Activated CD8-positive, alpha-beta T cell treated with anti-CD3 and anti-CD28 coated beads, Interleukin-2, amount 10 ng/mL, durations not matched to agents 7 days and 5 days (primary cell): ENCODE measurements at regions not wholly inside any gene's neighbourhood (a gene's known extent, or its start where the extent isn't known, plus 50 kb on each side); places are given as distances from the start of the nearest gene placed in this dataset.

Experiments used
- ATAC-seq: fragments of 150-1000 bp; cut with Tn5 transposase; one replicate; pipeline ENCODE4 v1.10.0; 2021; ENCODE audit warnings: moderate library complexity
- CTCF ChIA-PET: fragments of 350-600 bp; sonication (Branson Sonifier 250); formaldehyde crosslinking; loops from one replicate; lab custom pipeline; 2021; ENCODE audit warnings: antibody characterized with exemption; lab: Charles Lee
- POLR2A ChIA-PET: fragments of 350-600 bp; sonication (Branson Sonifier 250); formaldehyde crosslinking; loops from one replicate; lab custom pipeline; 2021; ENCODE audit warnings: antibody characterized with exemption; lab: Charles Lee
- DNase-seq: peaks from one replicate; pipeline ENCODE4 v3.0.0-alpha.2; 2020
- H3K27ac Mint-ChIP-seq: one replicate; pipeline ENCODE4 v1.8.0; 2021; ENCODE audit warnings: mild to moderate bottlenecking, mixed read lengths
- H3K27me3 Mint-ChIP-seq: one replicate; pipeline ENCODE4 v1.8.0; 2021; ENCODE audit warnings: low read depth, mixed read lengths
- H3K36me3 Mint-ChIP-seq: one replicate; pipeline ENCODE4 v1.8.0; 2021; ENCODE audit warnings: low read depth, mixed read lengths
- H3K4me1 Mint-ChIP-seq: one replicate; pipeline ENCODE4 v1.8.0; 2021; ENCODE audit warnings: low read depth, mixed read lengths
- H3K4me3 Mint-ChIP-seq: one replicate; pipeline ENCODE4 v1.8.0; 2021; ENCODE audit warnings: mild to moderate bottlenecking, mixed read lengths
- H3K9me3 Mint-ChIP-seq: one replicate; pipeline ENCODE4 v1.8.0; 2022; ENCODE audit warnings: mixed read lengths; ENCODE audit not compliant: insufficient read depth

DNA sequence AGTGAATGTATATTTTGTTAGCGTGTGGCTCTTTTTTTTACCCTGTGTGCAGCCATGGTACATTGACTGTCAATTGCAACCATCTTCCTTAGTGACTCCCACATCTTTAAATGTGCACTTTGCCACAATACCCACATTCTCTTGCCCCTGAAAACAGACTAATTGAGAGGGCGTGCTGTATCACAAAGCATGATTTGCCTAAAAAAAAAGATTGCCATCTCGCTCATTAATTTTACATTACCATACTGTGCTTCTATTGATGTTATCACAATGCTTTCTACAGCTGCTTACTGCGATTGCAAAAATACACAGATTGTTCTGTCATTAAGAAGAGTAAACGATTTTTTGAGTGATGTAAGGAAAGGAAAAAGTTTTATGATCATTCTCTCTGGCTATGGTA lies 613.1 kb upstream of the NRP1 start:
- ATAC-seq, result no peak
- CTCF ChIA-PET, result no interaction called here
- no peak overlapping the region for H3K27ac Mint-ChIP-seq
- peaks cover 6% of the 10 kb centered on the region for H3K9me3 Mint-ChIP-seq
- POLR2A ChIA-PET, result no interaction called here
- DNase-seq, result no peak
- H3K4me3 Mint-ChIP-seq, result no peak overlapping the region
- H3K4me1 Mint-ChIP-seq, result no peaks in the 10 kb centered on the region
- H3K27me3 Mint-ChIP-seq, result no peaks in the 10 kb centered on the region
- no peaks in the 10 kb centered on the region for H3K36me3 Mint-ChIP-seq

DNA sequence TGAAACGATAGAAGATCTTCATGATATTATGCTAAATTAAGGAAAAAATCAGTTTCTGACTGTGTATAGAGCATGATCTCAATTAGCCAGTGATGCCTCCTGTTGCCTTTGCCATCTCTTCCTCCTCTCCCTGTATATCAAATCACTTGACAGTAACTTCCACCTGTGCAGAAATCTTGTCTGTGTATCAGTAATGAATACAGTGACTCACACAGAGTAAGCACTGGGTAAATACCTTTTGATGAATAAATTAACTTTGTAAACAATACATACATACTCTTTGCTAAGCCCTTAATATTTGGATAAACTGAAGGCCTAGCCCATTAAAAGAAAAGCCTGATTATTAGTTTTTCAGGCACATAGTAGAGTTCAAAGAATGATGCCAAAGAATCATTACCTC lies 610.6 kb upstream of the NRP1 start:
- POLR2A ChIA-PET, result no interaction called here

DNA sequence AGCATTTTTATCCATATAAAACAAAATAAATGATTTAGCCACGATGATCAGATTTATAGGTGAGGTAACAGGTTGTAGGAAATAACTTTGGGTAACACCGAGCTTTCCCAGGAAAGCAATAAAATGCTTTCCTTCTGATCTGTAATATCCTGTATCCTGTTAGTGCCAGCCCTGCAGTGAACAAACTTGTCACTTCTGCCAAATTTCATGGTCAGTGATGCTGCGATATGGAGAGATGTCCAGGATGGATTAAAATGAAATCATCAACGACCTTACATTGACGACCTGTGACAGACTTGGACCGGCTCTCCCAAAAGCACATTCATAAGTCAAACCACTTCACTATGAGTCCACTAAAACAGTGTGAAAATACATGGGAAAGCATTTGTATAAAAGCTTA lies 608.0 kb upstream of the NRP1 start:
- DNase-seq (no peak), ATAC-seq (no peak)
- Mint-ChIP-seq H3K9me3 (peaks cover 6% of the 10 kb centered on the region), H3K4me1 (no peaks in the 10 kb centered on the region), H3K4me3 (no peak overlapping the region), H3K27ac (no peak overlapping the region), H3K27me3 (no peaks in the 10 kb centered on the region), H3K36me3 (no peaks in the 10 kb centered on the region)
- POLR2A ChIA-PET, result no interaction called here
- CTCF ChIA-PET, result no interaction called here

More for the DNA sequence above, 610.6 kb upstream of the NRP1 start:
- Mint-ChIP-seq H3K4me1 (no peaks in the 10 kb centered on the region), H3K27ac (no peak overlapping the region), H3K4me3 (no peak overlapping the region), H3K9me3 (peaks cover 6% of the 10 kb centered on the region), H3K27me3 (no peaks in the 10 kb centered on the region), H3K36me3 (no peaks in the 10 kb centered on the region)
- ATAC-seq (no peak), DNase-seq (no peak)
- CTCF ChIA-PET, result no interaction called here

DNA sequence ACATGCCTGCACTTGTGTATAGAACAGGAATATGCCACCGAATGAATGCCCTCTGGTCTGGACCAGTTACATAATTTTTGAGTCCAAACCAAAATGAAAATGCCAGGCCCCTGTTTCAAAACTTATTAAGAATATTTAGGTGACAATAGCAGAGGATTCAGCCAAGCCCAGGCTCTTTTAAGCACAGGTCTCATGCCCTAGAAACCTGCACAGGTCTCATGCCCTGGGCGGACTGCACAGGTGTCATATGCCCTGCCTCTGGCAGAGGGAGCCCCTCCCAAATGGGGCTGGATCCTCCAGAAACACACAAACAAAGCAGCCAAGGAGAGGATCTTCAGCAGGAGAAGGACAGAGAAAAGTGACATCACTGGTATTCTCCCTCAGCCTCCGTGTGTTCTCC lies 605.4 kb upstream of the NRP1 start:
- no peak overlapping the region for H3K27ac Mint-ChIP-seq
- CTCF ChIA-PET, result no interaction called here
- H3K4me3 Mint-ChIP-seq, result no peak overlapping the region
- POLR2A ChIA-PET, result no interaction called here
- H3K36me3 Mint-ChIP-seq, result no peaks in the 10 kb centered on the region
- no peaks in the 10 kb centered on the region for H3K27me3 Mint-ChIP-seq
- ATAC-seq, result no peak
- H3K9me3 Mint-ChIP-seq, result no peaks in the 10 kb centered on the region
- no peak for DNase-seq
- no peaks in the 10 kb centered on the region for H3K4me1 Mint-ChIP-seq

DNA sequence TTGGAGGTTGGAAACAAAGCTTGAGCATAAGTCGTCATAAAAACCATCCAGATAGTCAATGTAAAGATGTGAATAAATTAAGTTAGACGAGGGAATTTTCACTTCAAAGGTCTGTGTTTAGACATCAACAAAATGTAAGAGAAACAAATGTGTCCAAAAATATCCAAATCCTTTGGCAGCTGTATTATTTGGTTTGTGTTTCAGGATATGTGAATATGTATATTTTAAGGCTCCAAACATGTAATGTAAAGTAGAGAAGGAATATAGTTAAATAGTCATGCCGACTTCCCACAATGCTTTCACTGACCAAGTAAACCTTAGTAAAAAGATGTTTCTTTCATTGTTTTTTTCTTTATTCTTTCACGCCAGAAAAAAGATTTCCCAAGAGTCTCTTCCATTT lies 604.9 kb upstream of the NRP1 start:
- Mint-ChIP-seq H3K4me1 (no peaks in the 10 kb centered on the region), H3K27me3 (no peaks in the 10 kb centered on the region), H3K36me3 (no peaks in the 10 kb centered on the region), H3K4me3 (no peak overlapping the region), H3K27ac (no peak overlapping the region), H3K9me3 (no peaks in the 10 kb centered on the region)
- DNase-seq (no peak), ATAC-seq (no peak)
- ChIA-PET CTCF (no interaction called here), POLR2A (no interaction called here)

DNA sequence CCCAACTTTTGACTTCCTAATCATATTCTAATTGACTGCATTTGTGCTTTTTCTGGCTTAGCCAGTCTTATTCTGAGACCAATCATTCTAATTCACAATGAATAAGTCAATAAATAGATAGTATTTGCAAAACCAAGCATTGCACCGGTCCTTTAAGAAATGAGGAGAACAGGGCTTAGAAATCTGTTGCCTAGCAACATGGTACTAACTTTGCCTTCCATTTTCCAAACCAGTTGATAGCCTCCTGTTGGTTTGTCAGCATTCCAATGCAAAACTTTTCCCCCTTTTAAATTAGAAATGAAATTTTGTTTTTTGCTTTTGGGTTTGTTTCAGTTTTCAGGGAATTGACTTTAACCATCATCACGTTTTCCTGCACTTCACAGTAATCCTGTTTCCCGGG lies 603.5 kb upstream of the NRP1 start:
- Mint-ChIP-seq H3K27me3 (no peaks in the 10 kb centered on the region), H3K36me3 (no peaks in the 10 kb centered on the region), H3K9me3 (no peaks in the 10 kb centered on the region), H3K4me3 (no peak overlapping the region), H3K4me1 (no peaks in the 10 kb centered on the region), H3K27ac (no peak overlapping the region)
- ATAC-seq, result no peak
- POLR2A ChIA-PET, result no interaction called here
- DNase-seq, result no peak
- CTCF ChIA-PET, result no interaction called here

DNA sequence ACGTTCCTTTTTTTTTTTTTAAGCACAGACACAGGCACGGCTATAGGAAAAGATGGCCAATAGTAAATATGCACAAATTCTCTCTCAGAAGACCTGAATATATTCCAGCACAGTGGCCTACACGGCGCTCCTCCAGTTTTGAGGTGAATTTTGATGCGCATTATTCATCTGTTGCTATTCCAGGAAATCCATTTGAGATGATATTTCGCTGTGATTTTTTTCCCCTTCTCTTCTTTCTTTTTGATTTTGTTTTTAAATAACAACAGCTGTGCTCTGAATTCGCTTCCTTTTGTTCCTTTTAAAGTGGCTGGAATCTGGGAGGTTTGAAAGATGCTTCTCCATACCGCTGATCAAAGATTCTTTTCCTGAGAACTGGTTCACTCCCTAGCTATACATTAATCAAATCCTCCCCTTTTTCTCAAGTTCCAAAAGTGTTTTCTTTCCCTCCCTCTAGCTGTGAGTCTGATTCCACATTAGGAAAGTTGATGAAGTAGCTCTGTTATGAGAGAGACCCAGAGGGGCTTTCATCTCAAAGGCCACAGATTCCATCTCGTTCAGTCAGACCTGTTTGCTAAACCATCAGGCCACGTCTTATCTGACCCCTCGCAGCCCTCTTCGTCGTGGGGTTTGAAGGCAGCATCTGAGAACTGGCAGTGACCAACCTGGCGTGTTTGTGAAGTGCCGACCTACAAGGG lies 602.7 kb upstream of the NRP1 start:
- DNase-seq (no peak), ATAC-seq (no peak)
- ChIA-PET POLR2A (no interaction called here), CTCF (no interaction called here)
- no peaks in the 10 kb centered on the region for H3K4me1 Mint-ChIP-seq
- H3K4me3 Mint-ChIP-seq, result no peak overlapping the region
- H3K27ac Mint-ChIP-seq, result no peak overlapping the region
- no peaks in the 10 kb centered on the region for H3K9me3 Mint-ChIP-seq
- no peaks in the 10 kb centered on the region for H3K27me3 Mint-ChIP-seq
- H3K36me3 Mint-ChIP-seq, result no peaks in the 10 kb centered on the region

DNA sequence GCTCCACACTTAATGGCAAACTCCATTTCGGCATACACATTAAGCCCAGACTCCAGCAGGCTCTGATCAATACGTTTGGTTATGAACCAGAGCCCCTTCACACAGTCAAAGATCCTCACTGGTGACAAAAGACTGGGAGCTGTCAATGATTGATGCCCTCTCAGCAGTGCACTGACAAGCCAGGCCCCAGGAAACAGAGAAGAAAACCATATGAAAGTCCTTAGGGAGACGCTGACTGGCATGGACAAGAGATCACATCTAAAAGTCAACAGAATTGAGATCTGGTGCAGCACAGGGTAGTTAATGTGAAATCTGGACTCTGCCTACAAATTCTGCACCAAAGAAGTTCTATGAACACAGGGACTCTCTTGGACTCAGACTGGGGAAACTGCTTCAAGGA lies 600.9 kb upstream of the NRP1 start:
- H3K4me1 Mint-ChIP-seq, result no peaks in the 10 kb centered on the region
- no peak overlapping the region for H3K4me3 Mint-ChIP-seq
- CTCF ChIA-PET, result no interaction called here
- no peaks in the 10 kb centered on the region for H3K27me3 Mint-ChIP-seq
- ATAC-seq, result no peak
- H3K36me3 Mint-ChIP-seq, result no peaks in the 10 kb centered on the region
- no peak for DNase-seq
- no peak overlapping the region for H3K27ac Mint-ChIP-seq
- POLR2A ChIA-PET, result no interaction called here
- H3K9me3 Mint-ChIP-seq, result no peaks in the 10 kb centered on the region

DNA sequence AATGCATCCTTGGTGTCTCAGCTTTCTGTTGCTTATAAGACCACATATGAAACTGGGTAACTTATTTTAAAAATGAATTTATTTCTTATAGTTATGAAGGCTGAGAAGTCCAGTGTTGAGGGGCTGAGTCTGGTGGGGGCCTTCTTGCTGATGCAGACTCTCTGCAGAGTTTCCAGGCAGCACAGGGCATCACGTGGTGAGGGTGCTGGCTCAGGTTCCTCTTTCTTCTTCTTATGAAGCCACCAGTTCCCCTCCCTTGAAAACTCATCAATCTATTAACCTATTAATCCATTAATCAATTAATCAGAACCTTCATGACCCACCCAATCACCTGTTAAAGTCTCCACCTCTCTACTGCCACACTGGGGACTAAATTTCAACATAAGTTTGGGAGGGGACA lies 595.6 kb upstream of the NRP1 start:
- no peak for ATAC-seq
- no peaks in the 10 kb centered on the region for H3K27me3 Mint-ChIP-seq
- ChIA-PET POLR2A (no interaction called here), CTCF (no interaction called here)
- no peaks in the 10 kb centered on the region for H3K36me3 Mint-ChIP-seq
- no peaks in the 10 kb centered on the region for H3K9me3 Mint-ChIP-seq
- H3K4me3 Mint-ChIP-seq, result no peak overlapping the region
- H3K27ac Mint-ChIP-seq, result no peak overlapping the region
- no peak for DNase-seq
- no peaks in the 10 kb centered on the region for H3K4me1 Mint-ChIP-seq

DNA sequence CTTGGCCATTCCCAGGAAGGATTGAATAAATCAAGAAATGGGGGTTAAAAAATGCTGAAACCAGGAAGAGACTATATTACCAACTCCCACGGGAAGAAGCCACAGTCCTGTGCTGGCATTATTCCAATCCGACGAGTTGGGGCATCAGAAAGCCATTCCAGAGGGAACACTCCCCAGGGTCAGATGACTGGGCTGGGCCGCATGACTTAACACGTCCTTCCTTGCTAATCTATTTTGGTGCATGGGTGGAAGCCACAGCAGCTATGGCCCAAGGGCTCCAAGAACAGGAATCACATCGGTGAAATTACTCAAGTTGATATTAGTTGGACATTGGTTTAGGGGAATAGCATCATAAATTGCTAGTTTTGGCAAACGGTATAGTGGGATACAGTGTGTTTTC lies 592.9 kb upstream of the NRP1 start:
- ATAC-seq (no peak), DNase-seq (no peak)
- no peak overlapping the region for H3K27ac Mint-ChIP-seq
- CTCF ChIA-PET, result no interaction called here
- H3K9me3 Mint-ChIP-seq, result no peaks in the 10 kb centered on the region
- POLR2A ChIA-PET, result no interaction called here
- H3K4me1 Mint-ChIP-seq, result no peaks in the 10 kb centered on the region
- no peak overlapping the region for H3K4me3 Mint-ChIP-seq
- no peaks in the 10 kb centered on the region for H3K36me3 Mint-ChIP-seq
- no peaks in the 10 kb centered on the region for H3K27me3 Mint-ChIP-seq

DNA sequence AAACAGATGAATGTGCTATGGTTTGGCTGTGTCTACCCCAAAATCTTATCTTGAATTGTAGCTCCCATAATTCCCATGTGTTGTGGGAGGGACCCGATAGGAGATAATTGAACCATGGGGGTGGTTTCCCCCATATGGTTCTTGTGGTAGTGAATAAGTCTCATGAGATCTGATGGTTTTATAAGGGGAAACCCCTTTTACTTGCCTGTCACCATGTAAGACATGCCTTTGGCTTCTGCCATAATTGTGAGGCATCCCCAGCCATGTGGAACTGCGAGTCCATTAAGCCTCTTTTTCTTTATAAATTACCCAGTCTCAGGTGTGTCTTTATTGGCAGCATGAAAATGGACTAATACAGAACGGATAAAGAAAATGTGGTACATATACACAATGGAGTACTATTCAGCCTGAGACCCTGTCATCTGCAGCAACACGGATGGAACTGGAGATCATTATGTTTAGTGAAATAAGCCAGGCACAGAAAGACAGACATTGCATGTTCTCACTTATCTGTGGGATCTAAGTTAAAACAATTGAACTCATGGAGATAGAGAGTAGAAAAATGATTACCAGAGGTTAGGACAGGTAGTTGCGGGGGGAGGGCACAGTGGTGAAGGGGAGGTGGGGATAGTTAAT lies 587.6 kb upstream of the NRP1 start:
- ChIA-PET POLR2A (no interaction called here), CTCF (no interaction called here)
- DNase-seq (no peak), ATAC-seq (no peak)
- no peaks in the 10 kb centered on the region for H3K36me3 Mint-ChIP-seq
- H3K4me1 Mint-ChIP-seq, result no peaks in the 10 kb centered on the region
- H3K27me3 Mint-ChIP-seq, result no peaks in the 10 kb centered on the region
- no peak overlapping the region for H3K27ac Mint-ChIP-seq
- no peaks in the 10 kb centered on the region for H3K9me3 Mint-ChIP-seq
- no peak overlapping the region for H3K4me3 Mint-ChIP-seq

DNA sequence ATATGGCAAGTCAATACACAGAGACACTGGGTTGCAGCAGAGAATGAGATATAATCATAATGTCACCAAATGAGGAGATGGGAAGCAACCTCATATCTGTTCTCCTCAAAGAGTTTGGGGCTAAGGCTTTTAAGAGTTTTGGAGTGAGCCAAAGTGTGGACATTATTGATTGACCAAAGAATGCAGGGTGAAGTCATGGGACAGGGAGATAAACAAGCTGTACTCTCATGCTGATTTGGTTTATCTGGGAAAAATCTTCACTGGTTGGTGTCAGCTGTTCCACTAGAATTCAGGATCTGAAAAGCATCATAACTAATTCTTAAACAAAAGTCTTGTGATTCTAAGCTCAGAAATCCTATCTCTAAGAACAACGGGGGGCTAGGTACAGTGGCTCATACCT lies 585.9 kb upstream of the NRP1 start:
- DNase-seq, result no peak
- Mint-ChIP-seq H3K4me3 (no peak overlapping the region), H3K9me3 (no peaks in the 10 kb centered on the region), H3K27me3 (no peaks in the 10 kb centered on the region), H3K27ac (no peak overlapping the region), H3K4me1 (no peaks in the 10 kb centered on the region), H3K36me3 (no peaks in the 10 kb centered on the region)
- ATAC-seq, result no peak
- POLR2A ChIA-PET, result no interaction called here
- CTCF ChIA-PET, result no interaction called here

DNA sequence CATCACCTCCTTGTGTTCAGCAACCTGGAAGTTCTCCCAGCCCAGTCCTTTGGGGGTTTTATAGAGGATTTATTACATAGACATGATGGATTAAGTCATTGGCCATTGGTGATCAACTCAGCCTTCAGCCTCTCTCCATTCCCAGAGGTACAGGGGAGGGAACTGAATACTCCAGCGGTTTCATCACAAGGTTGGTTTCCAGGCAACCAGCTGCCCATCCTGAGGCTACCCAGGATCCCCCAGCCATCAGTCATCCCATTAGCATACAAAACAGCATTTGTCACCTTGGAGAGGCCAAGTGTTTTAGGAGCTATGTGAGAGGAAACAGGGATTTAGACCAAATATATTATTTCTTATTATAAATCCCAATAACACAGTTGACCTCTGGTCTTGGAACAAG lies 584.8 kb upstream of the NRP1 start:
- Mint-ChIP-seq H3K9me3 (no peaks in the 10 kb centered on the region), H3K36me3 (no peaks in the 10 kb centered on the region), H3K27me3 (no peaks in the 10 kb centered on the region), H3K27ac (no peak overlapping the region), H3K4me3 (no peak overlapping the region), H3K4me1 (no peaks in the 10 kb centered on the region)
- ChIA-PET POLR2A (no interaction called here), CTCF (no interaction called here)
- no peak for ATAC-seq
- DNase-seq, result no peak
